GM23338 (cell line): ENCODE measurements at regions not wholly inside any gene's neighbourhood (a gene's known extent, or its start where the extent isn't known, plus 50 kb on each side); places are given as distances from the start of the nearest gene placed in this dataset.

Experiments used
- ATAC-seq: fragments of 200-7000 bp; cut with Tn5 transposase; 3 replicates; pipeline ENCODE4 v1.9.1; 2020
- DNase-seq: peaks from one replicate; pipeline ENCODE4 v3.0.0-alpha.2; 2015; ENCODE audit warnings: low spot score
- H2AFZ ChIP-seq: fragments of 200-600 bp; sonication (generic); 2 replicates; pipeline ENCODE4 v1.8.0; 2016; ENCODE audit warnings: antibody characterized with exemption, mild to moderate bottlenecking, moderate library complexity
- H3F3A ChIP-seq: fragments of 200-600 bp; sonication (generic); replicated peaks from 2 replicates; pipeline ENCODE4 v1.8.0; 2017; ENCODE audit warnings: antibody characterized with exemption, mixed run types, low read depth
- H3K27ac ChIP-seq: fragments of 200-600 bp; sonication (generic); 2 replicates; pipeline ENCODE4 v1.6.1; 2016; ENCODE audit warnings: low read depth
- H3K27me3 ChIP-seq: fragments of 200-600 bp; sonication (generic); 2 replicates; pipeline ENCODE4 v1.8.0; 2016; ENCODE audit warnings: mild to moderate bottlenecking, mixed run types, moderate library complexity; ENCODE audit not compliant: insufficient read depth
- H3K36me3 ChIP-seq: fragments of 200-600 bp; sonication (generic); 2 replicates; pipeline ENCODE4 v1.8.0; 2016; ENCODE audit warnings: mild to moderate bottlenecking; ENCODE audit not compliant: insufficient read depth
- H3K4me1 ChIP-seq: fragments of 200-600 bp; sonication (generic); 2 replicates; pipeline ENCODE4 v1.8.0; 2016; ENCODE audit warnings: mild to moderate bottlenecking, moderate library complexity; ENCODE audit not compliant: insufficient read depth
- H3K4me2 ChIP-seq: fragments of 200-600 bp; sonication (generic); 2 replicates; pipeline ENCODE4 v1.7.1; 2017; ENCODE audit warnings: mixed run types
- H3K4me3 ChIP-seq: fragments of 200-600 bp; sonication (generic); 2 replicates; pipeline ENCODE4 v1.6.1; 2016; ENCODE audit warnings: mixed run types
- H3K79me2 ChIP-seq: fragments of 200-600 bp; sonication (generic); replicated peaks from 2 replicates; pipeline ENCODE4 v1.8.0; 2017; ENCODE audit warnings: mild to moderate bottlenecking; ENCODE audit not compliant: insufficient read depth
- H3K9me2 ChIP-seq: fragments of 200-600 bp; sonication (generic); 2 replicates; pipeline ENCODE4 v1.8.0; 2017; ENCODE audit not compliant: insufficient read depth
- H4K20me1 ChIP-seq: fragments of 200-600 bp; sonication (generic); replicated peaks from 2 replicates; pipeline ENCODE4 v1.8.0; 2017; ENCODE audit warnings: mild to moderate bottlenecking; ENCODE audit not compliant: insufficient read depth
- H3K27ac Mint-ChIP-seq: 2 replicates; pipeline ENCODE4 v1.8.0; 2020; ENCODE audit warnings: inconsistent platforms, mild to moderate bottlenecking, moderate library complexity, mixed read lengths
- H3K27me3 Mint-ChIP-seq: 3 replicates; pipeline ENCODE4 v1.8.0; 2022; ENCODE audit warnings: low read depth, mild to moderate bottlenecking, moderate library complexity, mixed read lengths, inconsistent platforms; ENCODE audit not compliant: insufficient read depth, poor library complexity
- H3K36me3 Mint-ChIP-seq: 3 replicates; pipeline ENCODE4 v1.8.0; 2021; ENCODE audit warnings: low read depth, mild to moderate bottlenecking, inconsistent platforms, moderate library complexity, mixed read lengths
- H3K4me1 Mint-ChIP-seq: 3 replicates; pipeline ENCODE4 v1.8.0; 2020; ENCODE audit warnings: mild to moderate bottlenecking, inconsistent platforms, mixed read lengths
- H3K4me3 Mint-ChIP-seq: 3 replicates; pipeline ENCODE4 v1.8.0; 2021; ENCODE audit warnings: moderate library complexity, mild to moderate bottlenecking, inconsistent platforms, mixed read lengths
- H3K9me3 Mint-ChIP-seq: 3 replicates; pipeline ENCODE4 v1.8.0; 2020; ENCODE audit warnings: moderate library complexity, mild to moderate bottlenecking, inconsistent platforms, mixed read lengths
- CREB1 ChIP-seq: fragments of 250-450 bp; sonication (Bioruptor Pico); IDR thresholded peaks from 2 replicates; pipeline ENCODE4 v1.5.0; 2020; ENCODE audit warnings: low read depth, mild to moderate bottlenecking, moderate library complexity
- EZH2phosphoT487 ChIP-seq: fragments of 200-600 bp; sonication (generic); IDR thresholded peaks from one replicate; pipeline ENCODE4 v1.8.1; 2018; ENCODE audit warnings: antibody characterized with exemption; ENCODE audit not compliant: unreplicated experiment
- NANOG ChIP-seq: IDR thresholded peaks from 2 replicates; pipeline ENCODE4 v1.6.1; 2016; ENCODE audit warnings: antibody characterized with exemption, borderline replicate concordance
- TF ChIP-seq, protein P1 (sequence below), 2 experiments: fragments of 200-600 bp in 1 of 2; sonication (generic) in 1 of 2; conservative IDR thresholded peaks; 2 replicates each; pipeline versions ENCODE4 v1.5.1 to v1.6.1; 2016 to 2017; ENCODE audit warnings: antibody characterized with exemption in 2 of 2, low read depth in 2 of 2, mild to moderate bottlenecking in 2 of 2, moderate library complexity in 1 of 2
- TF ChIP-seq, protein P2 (sequence below): IDR thresholded peaks from one replicate; pipeline ENCODE4 v1.6.1; 2018; ENCODE audit warnings: antibody characterized with exemption; ENCODE audit not compliant: unreplicated experiment
- TF ChIP-seq, protein P3 (sequence below): fragments of 250-450 bp; sonication (Bioruptor Pico); IDR thresholded peaks from 2 replicates; pipeline ENCODE4 v1.5.0; 2020; ENCODE audit warnings: mild to moderate bottlenecking, moderate library complexity

DNA sequence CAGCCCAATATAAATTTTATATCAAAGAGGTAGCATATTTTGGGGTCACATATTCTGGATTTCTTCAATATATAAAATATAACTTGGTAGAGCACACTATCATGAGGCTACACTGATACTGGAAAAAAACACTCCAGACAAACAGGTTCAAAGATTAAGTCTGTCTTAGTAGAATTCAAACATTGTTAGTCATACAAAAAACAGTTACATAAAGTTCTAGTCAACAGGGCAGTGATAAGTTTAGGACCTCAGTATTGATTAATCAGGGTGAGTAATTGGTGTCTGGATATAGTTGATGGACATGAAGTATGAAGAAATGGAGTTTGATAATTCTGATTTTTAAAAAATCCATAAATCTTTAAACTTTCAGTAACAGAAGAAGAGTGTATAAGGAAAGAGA, 1291.3 kb downstream of the FSTL5 start:
- H2AFZ ChIP-seq: no peak overlapping the region
- no peaks in the 10 kb centered on the region for H4K20me1 ChIP-seq
- no peak overlapping the region for H3K27ac Mint-ChIP-seq
- no peak overlapping the region for H3K27ac ChIP-seq
- H3K4me3 ChIP-seq: no peak overlapping the region
- ATAC-seq (no peak), DNase-seq (no peak)
- peaks cover 2% of the 10 kb centered on the region; the same call in 1 of the 3 replicates for H3K9me3 Mint-ChIP-seq
- H3K27me3 ChIP-seq: no peaks in the 10 kb centered on the region
- H3K4me3 Mint-ChIP-seq: no peak overlapping the region
- no peaks in the 10 kb centered on the region for H3K36me3 ChIP-seq
- no peaks in the 10 kb centered on the region for H3K36me3 Mint-ChIP-seq
- H3K4me1 ChIP-seq: no peaks in the 10 kb centered on the region
- no peak overlapping the region for H3K4me2 ChIP-seq
- 0 out of 2 replicates have a peak, but pooled peaks cover 2% of the 10 kb centered on the region for H3K9me2 ChIP-seq
- no peaks in the 10 kb centered on the region for H3K27me3 Mint-ChIP-seq
- H3K79me2 ChIP-seq: no peaks in the 10 kb centered on the region
- no peaks in the 10 kb centered on the region for H3K4me1 Mint-ChIP-seq
- H3F3A ChIP-seq: no peaks in the 10 kb centered on the region
- no peak for TF ChIP-seq NANOG
- TF ChIP-seq, protein P1, sequence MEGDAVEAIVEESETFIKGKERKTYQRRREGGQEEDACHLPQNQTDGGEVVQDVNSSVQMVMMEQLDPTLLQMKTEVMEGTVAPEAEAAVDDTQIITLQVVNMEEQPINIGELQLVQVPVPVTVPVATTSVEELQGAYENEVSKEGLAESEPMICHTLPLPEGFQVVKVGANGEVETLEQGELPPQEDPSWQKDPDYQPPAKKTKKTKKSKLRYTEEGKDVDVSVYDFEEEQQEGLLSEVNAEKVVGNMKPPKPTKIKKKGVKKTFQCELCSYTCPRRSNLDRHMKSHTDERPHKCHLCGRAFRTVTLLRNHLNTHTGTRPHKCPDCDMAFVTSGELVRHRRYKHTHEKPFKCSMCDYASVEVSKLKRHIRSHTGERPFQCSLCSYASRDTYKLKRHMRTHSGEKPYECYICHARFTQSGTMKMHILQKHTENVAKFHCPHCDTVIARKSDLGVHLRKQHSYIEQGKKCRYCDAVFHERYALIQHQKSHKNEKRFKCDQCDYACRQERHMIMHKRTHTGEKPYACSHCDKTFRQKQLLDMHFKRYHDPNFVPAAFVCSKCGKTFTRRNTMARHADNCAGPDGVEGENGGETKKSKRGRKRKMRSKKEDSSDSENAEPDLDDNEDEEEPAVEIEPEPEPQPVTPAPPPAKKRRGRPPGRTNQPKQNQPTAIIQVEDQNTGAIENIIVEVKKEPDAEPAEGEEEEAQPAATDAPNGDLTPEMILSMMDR (conservative IDR thresholded peaks at IDR 0.05; ENCODE audit: low read depth in 2 of 2): no peak
- TF ChIP-seq, protein P2, sequence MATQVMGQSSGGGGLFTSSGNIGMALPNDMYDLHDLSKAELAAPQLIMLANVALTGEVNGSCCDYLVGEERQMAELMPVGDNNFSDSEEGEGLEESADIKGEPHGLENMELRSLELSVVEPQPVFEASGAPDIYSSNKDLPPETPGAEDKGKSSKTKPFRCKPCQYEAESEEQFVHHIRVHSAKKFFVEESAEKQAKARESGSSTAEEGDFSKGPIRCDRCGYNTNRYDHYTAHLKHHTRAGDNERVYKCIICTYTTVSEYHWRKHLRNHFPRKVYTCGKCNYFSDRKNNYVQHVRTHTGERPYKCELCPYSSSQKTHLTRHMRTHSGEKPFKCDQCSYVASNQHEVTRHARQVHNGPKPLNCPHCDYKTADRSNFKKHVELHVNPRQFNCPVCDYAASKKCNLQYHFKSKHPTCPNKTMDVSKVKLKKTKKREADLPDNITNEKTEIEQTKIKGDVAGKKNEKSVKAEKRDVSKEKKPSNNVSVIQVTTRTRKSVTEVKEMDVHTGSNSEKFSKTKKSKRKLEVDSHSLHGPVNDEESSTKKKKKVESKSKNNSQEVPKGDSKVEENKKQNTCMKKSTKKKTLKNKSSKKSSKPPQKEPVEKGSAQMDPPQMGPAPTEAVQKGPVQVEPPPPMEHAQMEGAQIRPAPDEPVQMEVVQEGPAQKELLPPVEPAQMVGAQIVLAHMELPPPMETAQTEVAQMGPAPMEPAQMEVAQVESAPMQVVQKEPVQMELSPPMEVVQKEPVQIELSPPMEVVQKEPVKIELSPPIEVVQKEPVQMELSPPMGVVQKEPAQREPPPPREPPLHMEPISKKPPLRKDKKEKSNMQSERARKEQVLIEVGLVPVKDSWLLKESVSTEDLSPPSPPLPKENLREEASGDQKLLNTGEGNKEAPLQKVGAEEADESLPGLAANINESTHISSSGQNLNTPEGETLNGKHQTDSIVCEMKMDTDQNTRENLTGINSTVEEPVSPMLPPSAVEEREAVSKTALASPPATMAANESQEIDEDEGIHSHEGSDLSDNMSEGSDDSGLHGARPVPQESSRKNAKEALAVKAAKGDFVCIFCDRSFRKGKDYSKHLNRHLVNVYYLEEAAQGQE: no peak
- TF ChIP-seq EZH2phosphoT487: no peak
- TF ChIP-seq CREB1 (CRISPR knock-in tag): no peak
- TF ChIP-seq, protein P3, sequence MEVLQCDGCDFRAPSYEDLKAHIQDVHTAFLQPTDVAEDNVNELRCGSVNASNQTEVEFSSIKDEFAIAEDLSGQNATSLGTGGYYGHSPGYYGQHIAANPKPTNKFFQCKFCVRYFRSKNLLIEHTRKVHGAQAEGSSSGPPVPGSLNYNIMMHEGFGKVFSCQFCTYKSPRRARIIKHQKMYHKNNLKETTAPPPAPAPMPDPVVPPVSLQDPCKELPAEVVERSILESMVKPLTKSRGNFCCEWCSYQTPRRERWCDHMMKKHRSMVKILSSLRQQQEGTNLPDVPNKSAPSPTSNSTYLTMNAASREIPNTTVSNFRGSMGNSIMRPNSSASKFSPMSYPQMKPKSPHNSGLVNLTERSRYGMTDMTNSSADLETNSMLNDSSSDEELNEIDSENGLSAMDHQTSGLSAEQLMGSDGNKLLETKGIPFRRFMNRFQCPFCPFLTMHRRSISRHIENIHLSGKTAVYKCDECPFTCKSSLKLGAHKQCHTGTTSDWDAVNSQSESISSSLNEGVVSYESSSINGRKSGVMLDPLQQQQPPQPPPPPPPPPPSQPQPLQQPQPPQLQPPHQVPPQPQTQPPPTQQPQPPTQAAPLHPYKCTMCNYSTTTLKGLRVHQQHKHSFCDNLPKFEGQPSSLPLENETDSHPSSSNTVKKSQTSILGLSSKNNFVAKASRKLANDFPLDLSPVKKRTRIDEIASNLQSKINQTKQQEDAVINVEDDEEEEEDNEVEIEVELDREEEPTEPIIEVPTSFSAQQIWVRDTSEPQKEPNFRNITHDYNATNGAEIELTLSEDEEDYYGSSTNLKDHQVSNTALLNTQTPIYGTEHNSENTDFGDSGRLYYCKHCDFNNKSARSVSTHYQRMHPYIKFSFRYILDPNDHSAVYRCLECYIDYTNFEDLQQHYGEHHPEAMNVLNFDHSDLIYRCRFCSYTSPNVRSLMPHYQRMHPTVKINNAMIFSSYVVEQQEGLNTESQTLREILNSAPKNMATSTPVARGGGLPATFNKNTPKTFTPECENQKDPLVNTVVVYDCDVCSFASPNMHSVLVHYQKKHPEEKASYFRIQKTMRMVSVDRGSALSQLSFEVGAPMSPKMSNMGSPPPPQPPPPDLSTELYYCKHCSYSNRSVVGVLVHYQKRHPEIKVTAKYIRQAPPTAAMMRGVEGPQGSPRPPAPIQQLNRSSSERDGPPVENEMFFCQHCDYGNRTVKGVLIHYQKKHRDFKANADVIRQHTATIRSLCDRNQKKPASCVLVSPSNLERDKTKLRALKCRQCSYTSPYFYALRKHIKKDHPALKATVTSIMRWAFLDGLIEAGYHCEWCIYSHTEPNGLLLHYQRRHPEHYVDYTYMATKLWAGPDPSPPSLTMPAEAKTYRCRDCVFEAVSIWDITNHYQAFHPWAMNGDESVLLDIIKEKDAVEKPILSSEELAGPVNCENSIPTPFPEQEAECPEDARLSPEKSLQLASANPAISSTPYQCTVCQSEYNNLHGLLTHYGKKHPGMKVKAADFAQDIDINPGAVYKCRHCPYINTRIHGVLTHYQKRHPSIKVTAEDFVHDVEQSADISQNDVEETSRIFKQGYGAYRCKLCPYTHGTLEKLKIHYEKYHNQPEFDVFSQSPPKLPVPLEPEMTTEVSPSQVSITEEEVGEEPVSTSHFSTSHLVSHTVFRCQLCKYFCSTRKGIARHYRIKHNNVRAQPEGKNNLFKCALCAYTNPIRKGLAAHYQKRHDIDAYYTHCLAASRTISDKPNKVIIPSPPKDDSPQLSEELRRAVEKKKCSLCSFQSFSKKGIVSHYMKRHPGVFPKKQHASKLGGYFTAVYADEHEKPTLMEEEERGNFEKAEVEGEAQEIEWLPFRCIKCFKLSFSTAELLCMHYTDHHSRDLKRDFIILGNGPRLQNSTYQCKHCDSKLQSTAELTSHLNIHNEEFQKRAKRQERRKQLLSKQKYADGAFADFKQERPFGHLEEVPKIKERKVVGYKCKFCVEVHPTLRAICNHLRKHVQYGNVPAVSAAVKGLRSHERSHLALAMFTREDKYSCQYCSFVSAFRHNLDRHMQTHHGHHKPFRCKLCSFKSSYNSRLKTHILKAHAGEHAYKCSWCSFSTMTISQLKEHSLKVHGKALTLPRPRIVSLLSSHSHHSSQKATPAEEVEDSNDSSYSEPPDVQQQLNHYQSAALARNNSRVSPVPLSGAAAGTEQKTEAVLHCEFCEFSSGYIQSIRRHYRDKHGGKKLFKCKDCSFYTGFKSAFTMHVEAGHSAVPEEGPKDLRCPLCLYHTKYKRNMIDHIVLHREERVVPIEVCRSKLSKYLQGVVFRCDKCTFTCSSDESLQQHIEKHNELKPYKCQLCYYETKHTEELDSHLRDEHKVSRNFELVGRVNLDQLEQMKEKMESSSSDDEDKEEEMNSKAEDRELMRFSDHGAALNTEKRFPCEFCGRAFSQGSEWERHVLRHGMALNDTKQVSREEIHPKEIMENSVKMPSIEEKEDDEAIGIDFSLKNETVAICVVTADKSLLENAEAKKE (CRISPR knock-in tag): no peak
